Calu3 (cell line): ENCODE measurements at regions not wholly inside any gene's neighbourhood (a gene's known extent, or its start where the extent isn't known, plus 50 kb on each side); places are given as distances from the start of the nearest gene placed in this dataset.

Experiments used
- BruUV-seq: library from RNA; stranded (reverse); fragments of 400-500 nt; replicated peaks from 2 replicates; lab custom pipeline; 2021; lab: Mats Ljungman, UMichigan
- CTCF ChIA-PET: fragments of 300-600 bp; sonication (Branson Sonifier 250); formaldehyde crosslinking; loops from one replicate; lab custom pipeline; 2022; ENCODE audit warnings: antibody characterized with exemption; lab: Charles Lee
- DNase-seq: peaks from one replicate; pipeline ENCODE4 v3.0.0; 2022
- H3K27ac Mint-ChIP-seq: one replicate; pipeline ENCODE4 v1.8.0; 2022; ENCODE audit warnings: mixed read lengths; ENCODE audit not compliant: unreplicated experiment
- H3K27me3 Mint-ChIP-seq: one replicate; pipeline ENCODE4 v1.8.0; 2022; ENCODE audit warnings: mixed read lengths; ENCODE audit not compliant: unreplicated experiment
- H3K36me3 Mint-ChIP-seq: one replicate; pipeline ENCODE4 v1.8.0; 2022; ENCODE audit warnings: mild to moderate bottlenecking, moderate library complexity, mixed read lengths; ENCODE audit not compliant: insufficient read depth, unreplicated experiment
- H3K4me1 Mint-ChIP-seq: one replicate; pipeline ENCODE4 v1.8.0; 2022; ENCODE audit warnings: mild to moderate bottlenecking, low read depth, mixed read lengths; ENCODE audit not compliant: unreplicated experiment
- H3K4me3 Mint-ChIP-seq: one replicate; pipeline ENCODE4 v1.8.0; 2022; ENCODE audit warnings: mild to moderate bottlenecking, low read depth, moderate library complexity, mixed read lengths; ENCODE audit not compliant: unreplicated experiment
- H3K9me3 Mint-ChIP-seq: one replicate; pipeline ENCODE4 v1.8.0; 2022; ENCODE audit warnings: low read depth, mixed read lengths; ENCODE audit not compliant: unreplicated experiment
- CTCF ChIP-seq: fragments of 200-600 bp; IDR thresholded peaks from one replicate; pipeline ENCODE4 v1.8.0; 2022; ENCODE audit warnings: antibody characterized with exemption; ENCODE audit not compliant: unreplicated experiment
- intact Hi-C: fragments of 100-400 bp; cut with micrococcal nuclease; formaldehyde crosslinking; loops from one replicate; pipeline ENCODE4 v1.10.0; 2022; ENCODE audit not compliant: unreplicated experiment

GRCh38 chr6:147855803-147856482 lies 347.5 kb downstream of the SAMD5 start:
- no peaks in the 10 kb centered on the region for H3K36me3 Mint-ChIP-seq
- BruUV-seq: no TSS peak
- TF ChIP-seq CTCF: no peak
- no peak overlapping the region for H3K4me3 Mint-ChIP-seq
- DNase-seq: no peak
- H3K27me3 Mint-ChIP-seq: no peaks in the 10 kb centered on the region
- CTCF ChIA-PET: no interaction called here
- intact Hi-C loops: no loop called here
- H3K4me1 Mint-ChIP-seq: no peaks in the 10 kb centered on the region
- no peak overlapping the region for H3K27ac Mint-ChIP-seq
- H3K9me3 Mint-ChIP-seq: no peaks in the 10 kb centered on the region

GRCh38 chr6:147856687-147857086 lies 348.2 kb downstream of the SAMD5 start:
- DNase-seq: no peak
- no peak for TF ChIP-seq CTCF
- no peaks in the 10 kb centered on the region for H3K36me3 Mint-ChIP-seq
- no peaks in the 10 kb centered on the region for H3K27me3 Mint-ChIP-seq
- no peaks in the 10 kb centered on the region for H3K4me1 Mint-ChIP-seq
- CTCF ChIA-PET: no interaction called here
- H3K9me3 Mint-ChIP-seq: no peaks in the 10 kb centered on the region
- BruUV-seq: no TSS peak
- H3K4me3 Mint-ChIP-seq: no peak overlapping the region
- no peak overlapping the region for H3K27ac Mint-ChIP-seq
- intact Hi-C loops: no loop called here

- no peaks in the 10 kb centered on the region for H3K4me1 Mint-ChIP-seq
- no TSS peak for BruUV-seq
- intact Hi-C loops: no loop called here
- no peak overlapping the region for H3K27ac Mint-ChIP-seq
- H3K36me3 Mint-ChIP-seq: no peaks in the 10 kb centered on the region
- no peaks in the 10 kb centered on the region for H3K9me3 Mint-ChIP-seq
- CTCF ChIA-PET: no interaction called here
- no peak for DNase-seq
- H3K4me3 Mint-ChIP-seq: no peak overlapping the region
- no peaks in the 10 kb centered on the region for H3K27me3 Mint-ChIP-seq
- TF ChIP-seq CTCF: no peak
Measured at GRCh38 chr6:147858421-147858820, 349.9 kb downstream of the SAMD5 start.

GRCh38 chr6:147859071-147859470 lies 350.6 kb downstream of the SAMD5 start:
- CTCF ChIA-PET: no interaction called here
- H3K27me3 Mint-ChIP-seq: no peaks in the 10 kb centered on the region
- TF ChIP-seq CTCF: no peak
- BruUV-seq: no TSS peak
- DNase-seq: no peak
- intact Hi-C loops: no loop called here
- H3K4me1 Mint-ChIP-seq: no peaks in the 10 kb centered on the region
- no peak overlapping the region for H3K27ac Mint-ChIP-seq
- no peak overlapping the region for H3K4me3 Mint-ChIP-seq
- no peaks in the 10 kb centered on the region for H3K9me3 Mint-ChIP-seq
- no peaks in the 10 kb centered on the region for H3K36me3 Mint-ChIP-seq
